Nephron (organoid): ENCODE measurements at regions not wholly inside any gene's neighbourhood (a gene's known extent, or its start where the extent isn't known, plus 50 kb on each side); places are given as distances from the start of the nearest gene placed in this dataset.

Experiments
- H3K27ac Mint-ChIP-seq, 3 experiments: 2 replicates each; pipeline ENCODE4 v1.8.0; 2020; ENCODE audit warnings: mixed read lengths in 3 of 3, mild to moderate bottlenecking in 2 of 3, moderate library complexity in 1 of 3
- H3K27me3 Mint-ChIP-seq: 2 replicates; pipeline ENCODE4 v1.8.0; 2021; ENCODE audit warnings: low read depth, mild to moderate bottlenecking, moderate library complexity, mixed read lengths
- H3K36me3 Mint-ChIP-seq: 2 replicates; pipeline ENCODE4 v1.8.0; 2020; ENCODE audit warnings: low read depth, mixed read lengths
- H3K4me1 Mint-ChIP-seq: 2 replicates; pipeline ENCODE4 v1.8.0; 2020; ENCODE audit warnings: mixed read lengths
- H3K4me3 Mint-ChIP-seq, 3 experiments: 2 replicates each; pipeline ENCODE4 v1.8.0; 2020; ENCODE audit warnings: mild to moderate bottlenecking in 3 of 3, mixed read lengths in 3 of 3, moderate library complexity in 2 of 3
- H3K9me3 Mint-ChIP-seq: 2 replicates; pipeline ENCODE4 v1.8.0; 2020; ENCODE audit warnings: mixed read lengths
- CTCF ChIP-seq, 3 experiments: fragments of 200-600 bp; sonication (generic); IDR thresholded peaks; one replicate each; pipeline ENCODE4 v1.5.0; 2021; ENCODE audit warnings: antibody characterized with exemption in 3 of 3; ENCODE audit not compliant: unreplicated experiment in 3 of 3

DNA sequence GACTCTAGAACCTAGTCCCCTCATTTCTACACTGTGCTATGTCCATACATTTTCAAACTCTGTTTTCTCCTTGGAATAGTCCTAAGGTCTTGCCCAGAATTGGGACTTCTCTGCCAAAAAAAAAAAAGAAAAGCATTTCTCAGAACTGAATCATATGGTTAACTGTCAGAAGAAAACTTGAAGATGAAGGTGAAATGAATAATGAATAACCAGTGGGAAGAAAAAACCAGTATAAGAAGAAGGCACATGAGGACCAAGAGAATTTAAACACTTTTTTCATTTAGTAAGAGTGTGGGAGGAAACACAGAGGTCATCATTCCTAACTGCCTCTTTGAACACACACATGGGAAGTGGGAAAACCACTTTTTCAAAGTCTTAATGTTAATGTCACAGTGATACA lies 197.7 kb downstream of the PRELID2 start:
- H3K36me3 Mint-ChIP-seq = no peaks in the 10 kb centered on the region
- H3K9me3 Mint-ChIP-seq = peaks cover 9% of the 10 kb centered on the region
- no peaks in the 10 kb centered on the region for H3K27me3 Mint-ChIP-seq
- H3K4me1 Mint-ChIP-seq = no peaks in the 10 kb centered on the region
- no peak overlapping the region for H3K27ac Mint-ChIP-seq
- H3K4me3 Mint-ChIP-seq = no peak overlapping the region
- TF ChIP-seq CTCF (IDR thresholded peaks at IDR 0.05; ENCODE audit: unreplicated experiment in 3 of 3) = no peak

DNA sequence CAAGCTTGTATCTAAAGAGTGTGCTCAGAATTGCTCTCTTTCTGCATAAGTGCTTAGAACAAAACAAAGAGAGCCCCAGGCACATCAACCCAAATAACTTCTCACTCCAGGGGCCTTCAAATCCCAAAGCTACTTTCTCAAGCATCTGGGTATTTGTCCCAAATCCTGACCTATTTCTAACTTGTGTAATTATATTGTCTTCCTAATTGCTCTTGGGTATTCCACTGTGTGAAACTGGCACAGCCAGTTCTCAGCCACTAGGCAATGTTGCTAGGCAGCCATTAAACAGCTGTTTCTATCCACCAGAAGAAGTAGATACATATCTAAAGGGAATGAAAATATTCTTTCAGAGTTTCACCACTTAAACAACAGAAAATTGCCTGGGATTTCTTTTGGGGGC lies 198.8 kb downstream of the PRELID2 start:
- no peaks in the 10 kb centered on the region for H3K36me3 Mint-ChIP-seq
- H3K9me3 Mint-ChIP-seq = peaks cover 7% of the 10 kb centered on the region
- H3K27ac Mint-ChIP-seq = no peak overlapping the region
- no peak overlapping the region for H3K4me3 Mint-ChIP-seq
- TF ChIP-seq CTCF (IDR thresholded peaks at IDR 0.05; ENCODE audit: unreplicated experiment in 3 of 3) = no peak
- no peaks in the 10 kb centered on the region for H3K27me3 Mint-ChIP-seq
- H3K4me1 Mint-ChIP-seq = no peaks in the 10 kb centered on the region

- Mint-ChIP-seq H3K4me1 (no peaks in the 10 kb centered on the region), H3K36me3 (no peaks in the 10 kb centered on the region), H3K27me3 (no peaks in the 10 kb centered on the region)
Measured at GRCh38 chr5:145633474-145633873, 201.7 kb downstream of the PRELID2 start.

DNA sequence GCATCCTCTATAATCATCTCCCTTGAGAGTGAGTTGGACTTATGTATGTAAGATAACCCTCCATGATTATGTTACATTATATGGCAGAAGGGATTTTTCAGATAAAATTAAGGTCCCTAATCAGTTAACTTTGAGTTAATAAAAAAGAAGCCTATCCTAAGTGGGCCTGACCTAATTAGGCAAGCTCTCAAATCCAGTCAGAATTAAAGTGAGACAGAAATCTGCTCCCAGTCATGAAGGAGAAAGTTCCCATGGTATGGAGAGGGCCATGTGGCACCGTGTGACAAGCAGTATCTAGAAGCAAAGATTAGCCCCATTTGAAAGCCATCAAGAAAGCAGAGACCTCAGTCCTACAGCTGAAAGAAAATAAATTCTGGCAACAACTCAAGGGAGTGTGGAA lies 202.4 kb downstream of the PRELID2 start:
- no peak overlapping the region for H3K27ac Mint-ChIP-seq
- H3K36me3 Mint-ChIP-seq = no peaks in the 10 kb centered on the region
- no peak for TF ChIP-seq CTCF (IDR thresholded peaks at IDR 0.05; ENCODE audit: unreplicated experiment in 3 of 3)

More at GRCh38 chr5:145633474-145633873, 201.7 kb downstream of the PRELID2 start:
- no peaks in the 10 kb centered on the region for H3K9me3 Mint-ChIP-seq
- TF ChIP-seq CTCF (IDR thresholded peaks at IDR 0.05; ENCODE audit: unreplicated experiment in 3 of 3) = no peak
- no peak overlapping the region for H3K27ac Mint-ChIP-seq
- no peak overlapping the region for H3K4me3 Mint-ChIP-seq

DNA sequence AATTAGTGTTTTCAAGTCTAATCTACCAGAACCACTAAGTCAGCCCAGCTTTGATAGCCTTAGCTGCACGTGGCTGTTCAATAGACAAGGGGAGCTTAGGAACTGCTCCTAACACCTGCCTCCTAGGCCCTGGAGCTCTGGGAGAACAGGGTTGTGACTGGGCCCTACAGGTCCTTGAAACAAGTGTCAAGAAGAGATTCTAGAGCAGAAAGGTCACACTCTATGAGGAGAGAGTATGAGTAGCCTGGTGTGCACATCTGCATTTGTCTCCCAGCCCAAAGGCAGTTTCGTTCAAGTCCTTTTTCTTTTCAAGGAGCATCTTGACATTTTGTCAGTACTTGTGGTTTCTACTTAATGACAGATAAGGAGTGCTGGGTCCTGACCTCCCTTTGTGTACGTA lies 206.1 kb downstream of the PRELID2 start:
- Mint-ChIP-seq H3K36me3 (no peaks in the 10 kb centered on the region), H3K4me3 (no peak overlapping the region), H3K27me3 (peaks cover 3% of the 10 kb centered on the region), H3K9me3 (peaks cover 7% of the 10 kb centered on the region), H3K27ac (no peak overlapping the region), H3K4me1 (no peaks in the 10 kb centered on the region)
- TF ChIP-seq CTCF (IDR thresholded peaks at IDR 0.05; ENCODE audit: unreplicated experiment in 3 of 3) = no peak

More for the DNA sequence above, 202.4 kb downstream of the PRELID2 start:
- Mint-ChIP-seq H3K27me3 (no peaks in the 10 kb centered on the region), H3K9me3 (peaks cover under 1% of the 10 kb centered on the region), H3K4me3 (no peak overlapping the region), H3K4me1 (no peaks in the 10 kb centered on the region)

- Mint-ChIP-seq H3K36me3 (no peaks in the 10 kb centered on the region), H3K9me3 (peaks cover 11% of the 10 kb centered on the region), H3K4me3 (no peak overlapping the region), H3K27ac (no peak overlapping the region), H3K4me1 (no peaks in the 10 kb centered on the region), H3K27me3 (peaks cover 3% of the 10 kb centered on the region)
- no peak for TF ChIP-seq CTCF (IDR thresholded peaks at IDR 0.05; ENCODE audit: unreplicated experiment in 3 of 3)
Measured at GRCh38 chr5:145628525-145628924, 206.6 kb downstream of the PRELID2 start.
